GM19351 (cell line): ENCODE measurements at regions not wholly inside any gene's neighbourhood (a gene's known extent, or its start where the extent isn't known, plus 50 kb on each side); places are given as distances from the start of the nearest gene placed in this dataset.

Experiments used
- ATAC-seq: cut with Tn5 transposase; IDR thresholded peaks from one replicate; pipeline ENCODE4 v1.9.1; 2021; ENCODE audit warnings: mild to moderate bottlenecking, moderate library complexity; ENCODE audit not compliant: unreplicated experiment

- no peak for ATAC-seq
These were observed 394.8 kb downstream of the SAMD5 start for GRCh38 chr6:147903321-147903720.

GRCh38 chr6:147903931-147904330 is 395.4 kb downstream of the SAMD5 start:
- no peak for ATAC-seq

DNA sequence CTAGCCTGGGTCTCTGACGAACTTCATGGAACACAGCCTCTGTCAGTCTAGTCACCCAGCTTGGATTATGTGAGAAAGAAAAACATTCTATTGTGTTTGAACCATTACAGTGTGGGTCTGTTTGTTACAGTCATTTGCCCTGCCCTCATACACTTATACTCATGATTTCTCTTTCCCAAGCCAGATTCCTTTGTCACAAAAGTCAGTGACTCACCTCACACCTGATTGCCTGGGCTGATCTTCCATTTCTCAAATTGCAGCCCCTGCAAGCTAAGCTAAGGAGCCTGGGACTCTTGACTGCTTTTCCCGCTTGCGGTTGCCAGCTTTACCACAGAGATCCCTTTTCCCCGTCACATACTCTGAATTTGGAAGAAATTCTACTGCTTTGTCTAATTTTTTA is 395.9 kb downstream of the SAMD5 start:
- ATAC-seq = no peak

DNA sequence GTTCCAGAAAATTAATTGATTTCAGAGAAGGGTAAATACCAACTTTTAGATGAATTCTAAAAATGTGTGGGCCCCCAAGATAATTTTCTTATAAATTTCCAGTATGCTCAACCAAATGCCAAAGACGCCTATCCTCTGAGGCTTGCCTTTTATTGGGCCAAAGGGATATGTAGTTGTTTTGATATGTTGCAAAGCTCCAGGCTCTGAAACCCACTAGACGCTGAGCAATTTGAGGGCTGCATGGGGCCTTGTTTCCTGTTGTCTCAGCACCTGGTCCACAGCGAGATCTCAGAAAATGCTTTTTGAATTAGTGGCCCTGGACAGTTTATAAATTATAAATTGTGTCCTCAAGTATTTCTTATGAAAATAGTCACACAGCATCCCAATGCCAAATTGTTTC is 397.2 kb downstream of the SAMD5 start:
- no peak for ATAC-seq

DNA sequence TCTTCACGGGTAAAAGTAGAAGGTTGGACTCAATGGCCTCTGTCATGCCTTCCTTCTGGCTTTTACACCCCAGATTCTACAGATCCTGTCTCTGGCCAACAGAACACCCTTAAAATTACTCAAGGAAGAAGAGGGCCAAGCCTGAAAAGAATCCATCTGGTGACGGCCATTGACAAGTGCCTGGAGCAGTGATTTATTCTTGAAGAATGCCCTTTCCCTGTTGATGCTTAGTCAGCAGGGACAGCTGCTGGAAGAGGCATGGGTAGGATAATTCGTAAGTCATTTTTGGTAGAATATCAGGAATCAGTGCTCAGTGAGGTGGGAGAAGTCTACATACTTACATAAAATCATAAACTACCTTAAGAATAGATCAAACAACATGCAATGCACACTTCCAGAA is 397.9 kb downstream of the SAMD5 start:
- no peak for ATAC-seq

DNA sequence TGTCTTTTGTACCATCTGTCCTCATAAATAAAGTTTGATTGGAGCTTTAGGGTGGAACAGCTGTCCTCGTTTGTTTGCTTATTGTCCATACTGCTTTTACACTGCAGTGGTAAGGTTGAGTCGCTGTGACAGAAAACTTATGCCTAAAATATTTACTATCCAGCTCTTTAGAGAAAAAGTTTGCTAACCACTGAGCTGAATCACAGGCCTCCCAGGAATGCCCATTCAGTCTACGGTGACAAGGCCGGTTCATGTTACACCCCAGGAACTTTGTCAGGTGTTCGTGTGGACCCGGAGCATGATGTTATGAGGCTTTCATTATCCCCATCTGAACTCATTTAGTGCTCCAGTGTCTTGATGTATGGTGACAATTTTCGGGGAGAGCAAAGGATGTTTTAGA is 401.1 kb downstream of the SAMD5 start:
- ATAC-seq = no peak

GRCh38 chr6:147910281-147910680 is 401.8 kb downstream of the SAMD5 start:
- ATAC-seq = no peak

DNA sequence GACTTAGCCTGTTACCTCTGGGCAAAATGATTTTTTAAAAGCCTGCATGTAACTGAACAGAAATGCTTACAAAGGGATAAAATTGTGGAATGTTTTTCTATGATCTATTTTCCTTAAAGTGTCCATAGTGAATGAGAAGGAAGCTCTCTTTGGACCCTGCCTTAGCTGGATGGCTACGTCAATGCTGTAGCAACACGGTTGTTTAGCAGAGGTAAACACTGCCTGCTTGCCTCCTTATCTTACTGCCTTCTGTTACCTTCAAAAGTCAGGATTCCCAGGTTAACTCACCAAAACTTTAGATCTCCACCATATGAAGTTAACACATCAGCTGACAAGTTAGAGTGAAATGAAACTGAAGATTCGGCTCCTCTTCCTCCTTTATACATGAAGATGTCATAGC is 402.6 kb downstream of the SAMD5 start:
- ATAC-seq = no peak

GRCh38 chr6:147911686-147912085 is 403.2 kb downstream of the SAMD5 start:
- ATAC-seq = no peak

- ATAC-seq = no peak
These were observed 414.3 kb downstream of the SAMD5 start for GRCh38 chr6:147922799-147923198.

- no peak for ATAC-seq
These were observed 416.1 kb downstream of the SAMD5 start for GRCh38 chr6:147924598-147924997.

DNA sequence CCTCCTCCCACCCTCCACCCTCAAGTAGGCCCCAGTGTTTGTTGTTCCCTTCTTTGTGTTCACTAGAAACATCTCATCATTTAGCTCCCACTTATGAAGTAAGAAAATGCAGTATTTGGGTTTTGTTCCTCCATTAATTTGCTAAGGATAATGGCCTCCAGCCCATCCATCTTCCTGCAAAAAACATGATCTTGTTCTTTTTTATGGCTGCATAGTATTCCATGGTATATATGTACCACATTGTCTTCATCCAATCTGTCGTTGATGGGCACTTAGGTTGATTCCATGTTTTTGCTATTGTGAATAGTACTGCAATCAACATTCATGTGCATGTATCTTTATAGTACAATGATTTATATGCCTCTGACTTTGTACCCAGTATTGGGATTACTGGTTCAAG is 416.8 kb upstream of the SASH1 start:
- ATAC-seq = no peak

- no peak for ATAC-seq
These were observed 411.9 kb upstream of the SASH1 start for GRCh38 chr6:147930745-147931144.

DNA sequence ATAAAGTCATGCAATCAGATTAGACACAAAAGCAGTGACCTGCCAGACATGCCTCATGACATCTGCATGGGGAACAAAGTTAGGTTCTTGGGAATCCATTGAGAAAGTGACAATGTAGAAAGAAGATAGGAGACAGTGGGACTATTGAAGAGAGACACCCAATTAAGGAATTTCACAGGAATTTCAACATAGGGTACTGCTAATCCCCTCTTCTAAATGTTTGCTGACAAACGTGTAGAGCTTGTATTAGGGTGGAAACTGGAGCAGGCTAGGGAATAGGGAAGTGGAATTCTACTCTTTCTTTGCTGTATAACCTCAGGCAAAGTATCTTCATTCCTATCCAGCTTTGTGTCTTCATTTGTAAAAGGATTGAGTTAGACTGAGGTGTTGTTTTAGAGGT is 409.4 kb upstream of the SASH1 start:
- ATAC-seq = no peak

- no peak for ATAC-seq
These were observed 407.0 kb upstream of the SASH1 start for GRCh38 chr6:147935656-147936055.

- ATAC-seq = no peak
These were observed 405.8 kb upstream of the SASH1 start for GRCh38 chr6:147936703-147937470.

DNA sequence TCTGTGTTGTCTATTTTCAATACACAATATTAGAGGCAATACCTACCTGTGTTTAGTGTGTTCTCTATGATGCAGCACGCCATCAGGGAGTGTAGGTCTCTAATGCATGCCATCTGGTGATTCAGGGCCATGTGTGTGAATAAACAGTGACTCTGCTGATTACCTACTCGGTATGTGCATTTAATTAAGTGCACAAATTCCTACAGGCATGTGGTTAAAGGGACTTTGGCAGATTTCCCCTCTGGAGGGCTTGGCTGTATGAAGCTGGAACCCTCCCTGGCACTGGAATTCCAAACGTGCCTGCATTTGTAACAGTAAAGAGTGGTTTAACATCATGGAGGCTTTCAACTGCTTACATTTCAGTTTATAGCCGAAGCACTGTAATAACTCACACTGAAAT is 401.5 kb upstream of the SASH1 start:
- no peak for ATAC-seq

DNA sequence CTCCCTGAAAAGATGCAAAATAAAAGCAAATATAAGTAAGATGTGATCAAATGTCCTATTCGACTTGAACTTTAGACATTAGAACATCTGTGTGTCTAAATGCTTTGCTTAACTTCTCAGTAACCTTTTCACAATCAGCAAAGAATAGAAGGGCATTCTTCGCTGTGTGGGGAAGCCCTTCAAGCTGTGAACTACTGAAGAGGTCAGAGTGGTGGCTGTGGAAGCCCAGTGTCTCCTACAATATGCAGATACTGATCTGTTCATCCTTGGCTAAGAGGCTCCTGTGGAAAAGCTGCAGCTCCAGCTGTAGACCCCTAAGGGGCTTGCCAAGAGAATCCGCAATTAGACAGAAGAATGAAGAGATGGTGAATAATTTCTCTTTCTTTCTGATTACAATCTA is 400.3 kb upstream of the SASH1 start:
- ATAC-seq = no peak

DNA sequence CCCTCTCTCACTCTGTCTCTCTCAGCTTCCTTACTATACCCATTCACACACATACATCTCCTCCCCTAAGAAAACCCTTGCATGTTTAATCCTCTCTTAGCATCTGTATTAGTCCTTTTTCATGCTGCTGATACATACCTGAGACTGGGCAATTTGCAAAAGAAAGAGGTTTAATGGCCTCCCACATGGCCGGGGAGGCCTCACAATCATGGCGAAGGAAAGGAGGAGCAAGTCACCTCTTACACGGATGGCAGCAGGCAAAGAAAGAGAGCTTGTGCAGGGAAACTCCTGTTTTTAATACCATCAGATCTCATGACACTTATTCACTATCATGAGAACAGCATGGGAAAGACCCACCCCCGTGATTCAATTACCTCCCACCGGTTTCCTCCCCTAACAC is 398.5 kb upstream of the SASH1 start:
- ATAC-seq = no peak

GRCh38 chr6:147947521-147947920 is 395.1 kb upstream of the SASH1 start:
- ATAC-seq = no peak

DNA sequence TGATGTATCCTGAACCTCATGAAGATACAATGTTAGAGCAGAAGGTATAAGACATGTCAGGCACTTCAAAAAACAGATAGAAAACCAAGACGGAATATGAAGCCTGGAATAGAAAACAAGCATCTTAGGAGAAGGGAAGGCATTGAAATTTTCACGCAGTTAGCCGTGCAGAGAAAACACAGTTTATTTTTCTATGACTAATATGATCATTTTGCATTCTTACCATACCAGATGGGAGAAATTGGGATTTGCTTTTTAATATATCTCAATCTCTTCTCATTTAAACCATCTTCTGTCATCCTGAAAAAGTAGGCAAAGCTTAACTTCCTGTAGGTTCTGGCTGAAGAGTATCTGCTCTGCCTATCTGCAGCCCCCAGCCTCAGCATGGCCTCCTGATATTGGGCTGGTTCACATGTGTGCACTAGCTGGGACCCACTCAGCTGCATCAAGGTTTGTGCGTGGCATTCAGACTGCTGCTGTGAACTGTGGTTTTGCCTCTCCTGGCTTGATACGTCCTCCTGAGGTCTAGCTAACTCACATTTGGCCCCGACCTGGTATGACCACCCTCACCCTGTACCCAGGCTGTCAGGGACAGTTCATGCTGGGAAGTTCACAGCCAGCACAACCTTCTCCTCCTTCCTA is 392.5 kb upstream of the SASH1 start:
- no peak for ATAC-seq

- ATAC-seq = no peak
These were observed 392.0 kb upstream of the SASH1 start for GRCh38 chr6:147950623-147950987.

DNA sequence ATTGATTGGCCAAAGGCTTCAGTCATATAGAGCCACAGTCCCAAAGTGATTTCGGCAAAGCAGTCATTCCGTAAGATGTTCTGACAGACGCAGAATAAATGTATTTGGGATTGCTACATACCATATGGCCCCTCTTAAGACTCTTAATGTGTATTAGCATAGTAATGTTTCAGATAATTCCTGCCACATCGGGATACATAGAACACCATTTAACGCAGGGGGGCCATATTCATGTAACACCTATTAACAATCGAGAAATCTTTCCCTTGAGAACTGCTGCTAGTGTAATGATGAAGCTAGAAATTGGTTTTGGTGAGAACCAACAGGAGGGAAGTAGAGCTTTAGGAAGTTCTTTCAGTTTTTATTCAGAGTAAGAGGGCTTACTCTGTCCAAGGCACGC is 390.9 kb upstream of the SASH1 start:
- no peak for ATAC-seq
